Upper lobe of left lung (tissue), 6 donors: ENCODE measurements at regions not wholly inside any gene's neighbourhood (a gene's known extent, or its start where the extent isn't known, plus 50 kb on each side); places are given as distances from the start of the nearest gene placed in this dataset.
"Not testable (repeated sequence)": the region's sequence is repeated elsewhere in the genome, so short reads cannot be mapped to it uniquely, and the experiment has no call there.

Experiments
- ATAC-seq, 2 donors: fragments of 200-7000 bp; cut with Tn5 transposase; one replicate each; pipeline ENCODE4 v1.9.1; 2022; ENCODE audit warnings: mild to moderate bottlenecking in 2 of 2, moderate library complexity in 2 of 2; ENCODE audit not compliant: low FRiP score in 2 of 2
- DNase-seq, 2 donors: peaks; one replicate each; pipeline ENCODE4 v3.0.0-alpha.2; 2019 to 2020
- H3K27ac ChIP-seq, 4 donors: fragments of 200-600 bp; sonication (generic); one replicate each; pipeline ENCODE4 v1.5.1; 2016 to 2019
- H3K27me3 ChIP-seq, 4 donors: fragments of 200-600 bp; sonication (generic); one replicate each; pipeline ENCODE4 v1.5.1; 2017 to 2019
- H3K36me3 ChIP-seq, 4 donors: fragments of 200-600 bp; sonication (generic); one replicate each; pipeline ENCODE4 v1.5.1; 2016 to 2019
- H3K4me1 ChIP-seq, 4 donors: fragments of 200-600 bp; sonication (generic); one replicate each; pipeline ENCODE4 v1.5.1; 2018 to 2019
- H3K4me3 ChIP-seq, 4 donors: fragments of 200-600 bp; sonication (generic); one replicate each; pipeline ENCODE4 v1.5.1; 2017 to 2019; ENCODE audit warnings: mild to moderate bottlenecking in 2 of 4, moderate library complexity in 1 of 4
- H3K9me3 ChIP-seq, 4 donors: fragments of 200-600 bp; sonication (generic); one replicate each; pipeline ENCODE4 v1.5.1; 2018 to 2019
- EP300 ChIP-seq, 4 donors: sonication (generic); formaldehyde crosslinking; IDR thresholded peaks; one replicate each; pipeline ENCODE4 v1.5.1; 2017; ENCODE audit warnings: antibody characterized with exemption in 4 of 4, control low read depth in 2 of 4
- POLR2A ChIP-seq, 4 donors: fragments of 450-650 bp; IDR thresholded peaks; one replicate each; pipeline ENCODE4 v1.5.1; 2016 to 2017; ENCODE audit warnings: antibody characterized with exemption in 4 of 4, mild to moderate bottlenecking in 2 of 4
- POLR2AphosphoS5 ChIP-seq, 2 donors: sonication (generic); formaldehyde crosslinking; IDR thresholded peaks; one replicate each; pipeline ENCODE4 v1.5.1; 2017; ENCODE audit warnings: antibody characterized with exemption in 2 of 2
- WGBS, 2 donors: methylation state at CpG; one replicate each; pipeline ENCODE4 v1.1.5; 2017 to 2018; 5-methylcytosine and 5-hydroxymethylcytosine counted together
- TF ChIP-seq, protein P1 (sequence below), 6 experiments: fragments of 450-650 bp in 4 of 6; fragments of 200-600 bp in 2 of 6; sonication (generic) in 2 of 6; IDR thresholded peaks; one replicate each; pipeline ENCODE4 v1.5.1; 2016 to 2019; ENCODE audit warnings: antibody characterized with exemption in 6 of 6
- donor health status: DM: no; HTN: no; CAD: no; lungs with moderate emphysema.
- donor health status: DM: no; HTN: yes; CAD: no; lungs with severe emphysema.

DNA sequence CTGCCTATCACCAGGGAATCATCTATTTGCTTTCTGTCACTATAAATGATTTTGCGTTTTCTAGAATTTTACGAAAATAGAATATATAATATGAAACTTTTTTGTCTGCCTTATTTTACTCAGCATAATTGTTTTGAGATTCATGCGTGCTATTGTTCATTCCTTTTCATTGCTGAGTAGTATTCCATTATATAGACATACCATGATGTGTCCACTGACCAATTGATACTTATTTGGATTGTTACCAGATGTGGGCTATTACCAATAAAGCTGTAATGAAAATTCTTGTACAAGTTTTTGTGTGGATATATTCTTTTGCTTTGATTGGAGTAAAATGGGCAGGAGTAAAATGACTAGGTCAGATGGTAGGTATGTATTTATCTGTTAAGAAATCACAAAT is 390.7 kb upstream of the EMCN start:
- no peak overlapping the region for H3K27ac ChIP-seq
- no peaks in the 10 kb centered on the region for H3K27me3 ChIP-seq
- H3K4me3 ChIP-seq: no peak overlapping the region
- DNase-seq (no peak), ATAC-seq (no peak)
- H3K36me3 ChIP-seq: no peaks in the 10 kb centered on the region
- H3K4me1 ChIP-seq: no peaks in the 10 kb centered on the region
- H3K9me3 ChIP-seq: no peaks in the 10 kb centered on the region
- WGBS, 2 donors: 78 to 81% methylated on average over 3 of the region's 3 CpGs
- no peak for TF ChIP-seq EP300 (IDR thresholded peaks at IDR 0.05)
- TF ChIP-seq, protein P1, sequence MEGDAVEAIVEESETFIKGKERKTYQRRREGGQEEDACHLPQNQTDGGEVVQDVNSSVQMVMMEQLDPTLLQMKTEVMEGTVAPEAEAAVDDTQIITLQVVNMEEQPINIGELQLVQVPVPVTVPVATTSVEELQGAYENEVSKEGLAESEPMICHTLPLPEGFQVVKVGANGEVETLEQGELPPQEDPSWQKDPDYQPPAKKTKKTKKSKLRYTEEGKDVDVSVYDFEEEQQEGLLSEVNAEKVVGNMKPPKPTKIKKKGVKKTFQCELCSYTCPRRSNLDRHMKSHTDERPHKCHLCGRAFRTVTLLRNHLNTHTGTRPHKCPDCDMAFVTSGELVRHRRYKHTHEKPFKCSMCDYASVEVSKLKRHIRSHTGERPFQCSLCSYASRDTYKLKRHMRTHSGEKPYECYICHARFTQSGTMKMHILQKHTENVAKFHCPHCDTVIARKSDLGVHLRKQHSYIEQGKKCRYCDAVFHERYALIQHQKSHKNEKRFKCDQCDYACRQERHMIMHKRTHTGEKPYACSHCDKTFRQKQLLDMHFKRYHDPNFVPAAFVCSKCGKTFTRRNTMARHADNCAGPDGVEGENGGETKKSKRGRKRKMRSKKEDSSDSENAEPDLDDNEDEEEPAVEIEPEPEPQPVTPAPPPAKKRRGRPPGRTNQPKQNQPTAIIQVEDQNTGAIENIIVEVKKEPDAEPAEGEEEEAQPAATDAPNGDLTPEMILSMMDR (IDR thresholded peaks at IDR 0.05): no peak
- no peak for TF ChIP-seq POLR2A (IDR thresholded peaks at IDR 0.05)
- TF ChIP-seq POLR2AphosphoS5 (IDR thresholded peaks at IDR 0.05): no peak

DNA sequence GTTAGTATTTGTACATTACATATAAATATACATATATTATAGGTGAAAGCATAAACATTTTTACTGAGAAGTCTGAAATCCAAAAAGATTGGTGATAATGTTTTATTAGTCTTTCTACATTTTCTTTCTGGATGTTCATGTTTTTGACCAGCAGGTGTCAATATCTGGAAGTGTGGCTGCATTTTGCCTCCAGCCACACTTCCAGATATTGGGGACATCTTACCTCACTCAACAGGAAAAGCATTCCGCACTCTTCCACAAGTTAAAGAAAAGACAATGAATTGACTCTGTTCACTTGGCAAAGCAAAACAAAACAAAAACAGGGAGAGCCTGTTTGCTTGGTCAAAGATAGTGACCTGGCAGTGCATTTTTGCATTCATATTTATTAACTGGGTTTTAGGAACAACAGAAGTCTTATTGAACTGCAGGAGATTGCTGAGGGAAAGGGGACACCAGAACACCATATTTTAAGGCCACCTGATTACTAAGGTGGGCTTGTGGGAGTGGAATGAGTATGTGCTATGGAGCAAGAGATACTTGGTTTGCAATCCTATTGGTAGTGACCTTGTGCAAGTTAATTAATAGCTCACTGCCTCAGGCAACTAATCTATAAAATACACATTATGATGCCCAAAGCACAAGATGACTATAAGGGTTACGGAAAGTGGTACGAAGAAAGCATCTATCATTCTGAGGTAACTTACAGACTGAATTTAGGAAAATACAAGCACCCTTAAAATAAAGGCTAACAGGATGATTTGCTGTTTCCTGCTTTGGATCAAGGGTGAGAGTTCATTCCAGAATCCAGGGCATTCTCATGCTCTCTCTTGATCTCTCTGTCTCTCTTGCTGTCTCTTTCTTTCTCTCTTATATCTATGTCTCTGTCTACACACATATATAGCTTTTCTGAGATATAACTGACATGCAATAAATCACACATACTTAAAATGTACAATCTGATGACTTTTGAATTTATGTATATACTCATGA is 389.9 kb upstream of the EMCN start:
- H3K36me3 ChIP-seq: no peaks in the 10 kb centered on the region
- no peaks in the 10 kb centered on the region for H3K4me1 ChIP-seq
- H3K9me3 ChIP-seq: no peaks in the 10 kb centered on the region
- 60 to 84% methylated on average over 3 of the region's 3 CpGs for WGBS, 2 donors
- H3K27ac ChIP-seq: no peak overlapping the region
- ATAC-seq (no peak), DNase-seq (no peak)
- H3K27me3 ChIP-seq: no peaks in the 10 kb centered on the region
- H3K4me3 ChIP-seq: no peak overlapping the region
- TF ChIP-seq, protein P1 (IDR thresholded peaks at IDR 0.05): peak in 4 of 6 experiments; percentile 24 to 32 (median 25)
- TF ChIP-seq EP300 (IDR thresholded peaks at IDR 0.05): no peak

DNA sequence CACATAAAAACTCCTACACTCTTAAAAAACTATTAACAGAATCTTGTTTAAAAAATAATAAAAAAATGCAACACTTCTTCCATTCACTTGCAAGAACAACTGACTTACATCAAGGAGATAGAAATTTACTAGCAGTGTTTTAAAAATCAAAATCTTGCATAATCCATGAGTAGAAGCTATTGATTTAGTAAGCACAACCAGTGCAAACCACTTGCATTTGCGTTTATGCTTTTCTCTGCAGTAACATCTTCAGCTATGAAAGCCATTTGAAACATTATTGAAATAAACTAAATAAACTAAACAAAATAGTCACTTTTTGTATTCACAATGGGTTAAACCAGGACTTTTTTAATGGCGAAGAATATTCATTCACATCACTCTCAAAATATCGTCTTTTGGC is 389.2 kb upstream of the EMCN start:
- no peak overlapping the region for H3K27ac ChIP-seq
- no peaks in the 10 kb centered on the region for H3K27me3 ChIP-seq
- ATAC-seq (no peak), DNase-seq (no peak)
- no peaks in the 10 kb centered on the region for H3K36me3 ChIP-seq
- H3K4me1 ChIP-seq: no peaks in the 10 kb centered on the region
- 87 to 93% methylated on average over 3 of the region's 3 CpGs for WGBS, 2 donors
- TF ChIP-seq POLR2AphosphoS5 (IDR thresholded peaks at IDR 0.05) (no peak), POLR2A (IDR thresholded peaks at IDR 0.05) (no peak)
- no peaks in the 10 kb centered on the region for H3K9me3 ChIP-seq
- H3K4me3 ChIP-seq: no peak overlapping the region

DNA sequence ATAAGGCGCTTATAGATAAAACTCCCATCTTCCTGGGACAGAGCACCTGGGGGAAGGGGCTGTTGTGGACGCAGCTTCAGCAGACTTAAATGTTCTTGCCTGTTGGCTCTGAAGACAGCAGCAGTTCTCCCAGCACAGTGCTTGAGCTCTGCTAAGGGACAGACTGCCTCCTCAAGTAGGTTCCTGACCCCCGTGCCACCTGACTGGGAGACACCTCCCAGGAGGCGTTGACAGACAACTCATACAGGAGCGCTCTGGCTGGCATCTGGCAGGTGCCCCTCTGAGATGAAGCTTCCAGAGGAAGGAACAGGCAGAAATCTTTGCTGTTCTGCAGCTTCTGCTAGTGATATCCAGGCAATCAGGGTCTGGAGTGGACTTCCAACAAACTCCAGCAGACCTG is 383.1 kb upstream of the EMCN start:
- not testable (repeated sequence) for DNase-seq, ATAC-seq, H3K36me3 ChIP-seq, H3K9me3 ChIP-seq, H3K27ac ChIP-seq, H3K27me3 ChIP-seq, H3K4me3 ChIP-seq, H3K4me1 ChIP-seq
- 96 to 98% methylated on average over 4 to 5 of the region's 5 CpGs for WGBS, 2 donors

DNA sequence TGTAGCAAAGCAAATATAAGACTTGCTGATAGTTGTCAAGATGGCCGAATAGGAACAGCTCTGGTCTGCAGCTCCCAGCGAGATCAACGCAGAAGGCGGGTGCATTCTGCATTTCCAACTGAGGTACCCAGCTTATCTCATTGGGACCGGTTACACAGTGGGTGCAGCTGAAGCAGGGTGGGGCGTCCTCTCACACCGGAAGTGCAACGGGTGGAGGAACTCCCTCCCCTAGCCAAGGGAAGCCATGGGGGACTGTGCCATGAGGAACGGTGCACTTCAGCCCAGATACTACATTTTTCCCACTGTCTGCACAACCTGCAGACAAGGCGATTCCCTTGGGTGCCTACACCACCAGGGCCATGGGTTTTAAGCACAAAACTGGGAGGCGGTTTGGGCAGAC is 382.3 kb upstream of the EMCN start:
- no peak for ATAC-seq
- WGBS, 2 donors: 90 to 96% methylated on average over 9 to 11 of the region's 11 CpGs

More for the DNA sequence above, 382.3 kb upstream of the EMCN start:
- DNase-seq: no peak
- H3K27me3 ChIP-seq: no peaks in the 10 kb centered on the region
- H3K4me3 ChIP-seq: no peak overlapping the region
- H3K9me3 ChIP-seq: no peaks in the 10 kb centered on the region
- no peaks in the 10 kb centered on the region for H3K36me3 ChIP-seq
- peaks cover 0 to 4% (median 0%) of the 10 kb centered on the region in 4 donors for H3K4me1 ChIP-seq
- H3K27ac ChIP-seq: no peak overlapping the region
- TF ChIP-seq, protein P1 (IDR thresholded peaks at IDR 0.05): no peak
